Hepatocyte (in vitro differentiated cells): ENCODE measurements at regions not wholly inside any gene's neighbourhood (a gene's known extent, or its start where the extent isn't known, plus 50 kb on each side); places are given as distances from the start of the nearest gene placed in this dataset.

Source experiments
- EZH2 ChIP-seq: fragments of 200-600 bp; sonication (generic); IDR thresholded peaks from 2 replicates; pipeline ENCODE4 v1.6.1; 2016; ENCODE audit warnings: antibody characterized with exemption, mild to moderate bottlenecking, borderline replicate concordance
- EZH2phosphoT487 ChIP-seq: fragments of 200-600 bp; sonication (generic); IDR thresholded peaks from one replicate; pipeline ENCODE4 v1.6.1; 2018; ENCODE audit warnings: antibody characterized with exemption, mild to moderate bottlenecking, low read depth, moderate library complexity; ENCODE audit not compliant: unreplicated experiment, severe bottlenecking

DNA sequence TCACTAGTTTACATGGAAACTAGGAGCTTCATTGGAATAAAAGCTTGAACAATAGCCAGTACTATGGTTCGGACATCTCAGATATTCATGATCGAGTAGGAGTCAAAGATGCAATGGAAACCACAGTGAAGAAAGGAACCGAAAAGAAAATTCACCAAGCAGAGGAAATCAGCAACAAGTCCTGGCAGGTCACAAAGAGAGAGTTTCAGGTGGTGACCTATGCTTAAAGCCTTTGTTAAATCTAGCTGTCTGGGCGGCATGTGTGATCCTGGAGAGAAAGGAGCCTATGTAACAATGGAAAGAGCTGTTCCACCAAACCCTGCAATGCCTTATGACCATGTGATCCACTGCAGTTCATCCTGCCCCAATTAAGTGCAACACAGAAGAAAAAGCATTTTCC, 68.9 kb upstream of the POU2AF2 start:
- TF ChIP-seq EZH2 (no peak), EZH2phosphoT487 (no peak)
